ENCODE measurements at regions not wholly inside any gene's neighbourhood (a gene's known extent, or its start where the extent isn't known, plus 50 kb on each side); places are given as distances from the start of the nearest gene placed in this dataset.

DNA sequence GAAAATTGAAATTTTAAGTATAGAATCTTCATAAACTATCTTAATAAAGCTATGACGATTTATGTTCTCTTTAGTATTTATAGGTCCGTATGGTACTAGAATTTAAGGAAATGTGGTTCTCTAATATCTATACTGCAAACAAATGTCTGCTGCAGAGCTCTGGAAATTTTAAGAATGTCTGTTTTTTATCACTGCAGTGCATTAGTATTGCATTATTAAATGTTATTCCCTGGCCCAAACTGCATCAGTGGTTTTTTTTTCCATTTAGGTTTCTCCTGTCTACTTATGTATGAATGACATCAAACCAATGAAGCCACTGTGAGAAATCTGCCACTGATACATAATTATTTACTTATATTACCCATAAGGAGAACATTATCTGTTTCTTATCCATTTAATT, 211.4 kb upstream of the CD180 start:
- intact Hi-C loops (cut with DNase I; ENCODE audit: low total_unique reads) = no loop called here
- H3K4me1 ChIP-seq = no peaks in the 10 kb centered on the region
- no peak for DNase-seq
- no peaks in the 10 kb centered on the region for H3K27me3 ChIP-seq
- no peaks in the 10 kb centered on the region for H3K36me3 ChIP-seq
- no peaks in the 10 kb centered on the region for H3K9me3 ChIP-seq
- H3K27ac ChIP-seq = no peak overlapping the region
- TF ChIP-seq, protein P1, sequence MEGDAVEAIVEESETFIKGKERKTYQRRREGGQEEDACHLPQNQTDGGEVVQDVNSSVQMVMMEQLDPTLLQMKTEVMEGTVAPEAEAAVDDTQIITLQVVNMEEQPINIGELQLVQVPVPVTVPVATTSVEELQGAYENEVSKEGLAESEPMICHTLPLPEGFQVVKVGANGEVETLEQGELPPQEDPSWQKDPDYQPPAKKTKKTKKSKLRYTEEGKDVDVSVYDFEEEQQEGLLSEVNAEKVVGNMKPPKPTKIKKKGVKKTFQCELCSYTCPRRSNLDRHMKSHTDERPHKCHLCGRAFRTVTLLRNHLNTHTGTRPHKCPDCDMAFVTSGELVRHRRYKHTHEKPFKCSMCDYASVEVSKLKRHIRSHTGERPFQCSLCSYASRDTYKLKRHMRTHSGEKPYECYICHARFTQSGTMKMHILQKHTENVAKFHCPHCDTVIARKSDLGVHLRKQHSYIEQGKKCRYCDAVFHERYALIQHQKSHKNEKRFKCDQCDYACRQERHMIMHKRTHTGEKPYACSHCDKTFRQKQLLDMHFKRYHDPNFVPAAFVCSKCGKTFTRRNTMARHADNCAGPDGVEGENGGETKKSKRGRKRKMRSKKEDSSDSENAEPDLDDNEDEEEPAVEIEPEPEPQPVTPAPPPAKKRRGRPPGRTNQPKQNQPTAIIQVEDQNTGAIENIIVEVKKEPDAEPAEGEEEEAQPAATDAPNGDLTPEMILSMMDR (IDR thresholded peaks at IDR 0.05) = no peak
- TF ChIP-seq POLR2A (IDR thresholded peaks at IDR 0.05) = no peak
- H3K4me3 ChIP-seq = no peak overlapping the region

DNA sequence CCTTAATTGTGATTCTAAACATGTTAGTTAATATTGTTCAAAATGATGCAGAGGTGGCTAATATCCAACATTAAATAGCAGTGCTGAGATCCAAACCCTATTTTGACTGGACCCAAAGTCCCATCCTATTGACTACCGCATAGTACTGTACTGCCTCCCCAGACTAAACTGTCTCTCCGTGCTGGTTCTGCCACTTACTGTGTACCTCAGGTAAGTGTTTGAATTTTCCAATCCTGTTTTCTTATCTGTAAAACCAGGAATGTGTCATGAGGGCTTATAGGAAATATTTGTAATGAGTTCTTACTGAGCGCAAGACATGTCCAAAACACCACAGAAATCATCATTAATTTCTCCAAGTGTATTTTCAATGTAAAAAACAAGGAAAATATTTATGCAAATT, 209.2 kb upstream of the CD180 start:
- Histone ChIP-seq H3K27ac (no peak overlapping the region), H3K9me3 (no peaks in the 10 kb centered on the region), H3K4me1 (no peaks in the 10 kb centered on the region), H3K4me3 (no peak overlapping the region), H3K27me3 (no peaks in the 10 kb centered on the region), H3K36me3 (peaks cover 0 to 2% of the 10 kb centered on the region in 2 donors)
- no peak for TF ChIP-seq POLR2A (IDR thresholded peaks at IDR 0.05)
- TF ChIP-seq, protein P1 (IDR thresholded peaks at IDR 0.05) = no peak
- DNase-seq = no peak
- intact Hi-C loops (cut with DNase I; ENCODE audit: low total_unique reads) = no loop called here

DNA sequence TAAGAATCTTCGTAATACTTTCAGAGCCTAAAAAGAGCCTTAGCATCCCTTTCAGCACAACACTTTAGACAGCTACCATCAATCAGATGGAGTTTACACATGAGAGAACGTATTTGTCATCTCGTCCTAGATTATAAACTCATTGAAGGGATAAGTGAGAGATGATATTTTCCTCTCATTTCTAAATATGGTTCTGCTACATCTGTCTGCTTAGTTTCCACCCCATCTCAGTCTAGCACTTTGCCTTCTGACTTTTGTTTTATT, 208.4 kb upstream of the CD180 start:
- Histone ChIP-seq H3K4me3 (no peak overlapping the region), H3K27me3 (no peaks in the 10 kb centered on the region), H3K9me3 (no peaks in the 10 kb centered on the region), H3K36me3 (peaks cover 0 to 2% of the 10 kb centered on the region in 2 donors), H3K4me1 (no peaks in the 10 kb centered on the region), H3K27ac (no peak overlapping the region)
- intact Hi-C loops (cut with DNase I; ENCODE audit: low total_unique reads) = no loop called here
- DNase-seq = no peak
- TF ChIP-seq, protein P1 (IDR thresholded peaks at IDR 0.05) = no peak
- no peak for TF ChIP-seq POLR2A (IDR thresholded peaks at IDR 0.05)

DNA sequence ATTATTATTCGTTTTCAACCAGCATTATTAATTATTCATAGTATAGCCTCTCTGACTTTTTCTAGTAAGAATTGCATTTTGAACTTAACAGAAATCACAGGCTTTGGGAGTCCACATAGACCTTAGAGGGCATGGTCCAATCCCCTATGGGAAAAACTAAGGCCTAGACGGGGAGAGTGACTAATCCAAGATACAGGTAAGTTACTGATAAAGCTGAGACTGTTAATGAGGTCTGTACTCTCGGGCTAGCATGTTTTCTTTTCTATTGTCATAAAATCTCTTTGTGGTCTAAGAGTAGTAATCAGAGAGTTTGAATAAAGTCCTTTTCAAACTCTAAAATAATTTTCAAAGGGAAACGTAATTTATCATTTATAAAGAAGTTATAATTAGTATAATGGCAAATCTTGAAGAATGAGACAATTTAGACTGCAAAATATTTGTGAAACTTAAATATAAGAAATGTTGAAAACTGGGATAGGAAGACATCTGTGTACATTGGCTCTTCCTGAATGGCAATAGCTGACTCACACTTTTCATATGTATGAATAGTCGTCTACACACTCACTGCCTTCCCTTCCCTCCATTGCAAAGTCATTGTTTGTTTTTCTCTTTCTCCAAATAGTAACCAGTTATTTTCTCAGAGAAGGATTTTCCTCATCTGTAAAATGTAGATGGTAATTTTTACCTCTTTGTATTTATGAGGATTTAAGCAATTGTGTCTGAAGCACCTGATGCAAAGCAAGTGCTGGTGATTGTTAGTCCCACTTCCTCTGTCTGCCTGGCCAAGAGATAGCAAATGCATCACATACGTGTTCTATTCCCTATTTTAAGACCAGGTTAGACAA, 207.9 kb upstream of the CD180 start:
- TF ChIP-seq, protein P1 (IDR thresholded peaks at IDR 0.05) = no peak
- TF ChIP-seq POLR2A (IDR thresholded peaks at IDR 0.05) = no peak
- peaks cover 0 to 2% of the 10 kb centered on the region in 2 donors for H3K36me3 ChIP-seq
- H3K27me3 ChIP-seq = no peaks in the 10 kb centered on the region
- H3K4me1 ChIP-seq = no peaks in the 10 kb centered on the region
- no peak overlapping the region for H3K4me3 ChIP-seq
- DNase-seq = no peak
- H3K27ac ChIP-seq = no peak overlapping the region
- intact Hi-C loops (cut with DNase I; ENCODE audit: low total_unique reads) = no loop called here
- H3K9me3 ChIP-seq = no peaks in the 10 kb centered on the region

DNA sequence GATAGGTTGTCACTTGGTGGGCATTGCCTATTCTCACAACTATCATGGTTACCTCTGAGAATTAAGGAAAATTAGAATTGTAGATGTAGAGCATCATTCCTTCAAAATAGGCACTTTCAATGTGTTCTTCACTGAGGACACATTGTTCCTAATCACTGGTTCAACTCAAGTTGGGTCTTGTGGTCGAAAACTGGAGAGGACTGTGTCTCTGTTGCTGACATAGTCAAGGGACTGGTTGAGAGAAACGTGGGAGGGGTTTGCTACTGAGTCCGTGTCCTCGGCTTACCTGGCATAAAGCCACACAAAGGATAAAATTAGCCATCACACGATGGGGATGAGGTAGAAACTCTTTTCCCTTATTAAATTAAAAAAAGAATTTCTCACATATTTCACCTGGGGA, 205.9 kb upstream of the CD180 start:
- no peak for DNase-seq
- intact Hi-C loops (cut with DNase I; ENCODE audit: low total_unique reads) = no loop called here
- Histone ChIP-seq H3K9me3 (no peaks in the 10 kb centered on the region), H3K27ac (no peak overlapping the region), H3K4me3 (no peak overlapping the region), H3K36me3 (peaks cover 0 to 2% of the 10 kb centered on the region in 2 donors), H3K4me1 (no peaks in the 10 kb centered on the region), H3K27me3 (no peaks in the 10 kb centered on the region)
- TF ChIP-seq, protein P1 (IDR thresholded peaks at IDR 0.05) = no peak
- TF ChIP-seq POLR2A (IDR thresholded peaks at IDR 0.05) = no peak

Data from uterus (tissue), 3 donors.